ENCODE measurements at regions not wholly inside any gene's neighbourhood (a gene's known extent, or its start where the extent isn't known, plus 50 kb on each side); places are given as distances from the start of the nearest gene placed in this dataset.
"Not testable (repeated sequence)": the region's sequence is repeated elsewhere in the genome, so short reads cannot be mapped to it uniquely, and the experiment has no call there.

GRCh38 chr2:226327830-226328229 lies 471.8 kb downstream of the IRS1 start:
- no peak for DNase-seq (ENCODE audit: low read depth)

GRCh38 chr2:226325526-226325925 lies 474.1 kb downstream of the IRS1 start:
- DNase-seq (ENCODE audit: low read depth): no peak

GRCh38 chr2:226320076-226320948 lies 479.3 kb downstream of the IRS1 start:
- DNase-seq (ENCODE audit: low read depth): no peak

- no peak for DNase-seq (ENCODE audit: low read depth)
These were observed 481.6 kb downstream of the IRS1 start for GRCh38 chr2:226317970-226318369.

DNA sequence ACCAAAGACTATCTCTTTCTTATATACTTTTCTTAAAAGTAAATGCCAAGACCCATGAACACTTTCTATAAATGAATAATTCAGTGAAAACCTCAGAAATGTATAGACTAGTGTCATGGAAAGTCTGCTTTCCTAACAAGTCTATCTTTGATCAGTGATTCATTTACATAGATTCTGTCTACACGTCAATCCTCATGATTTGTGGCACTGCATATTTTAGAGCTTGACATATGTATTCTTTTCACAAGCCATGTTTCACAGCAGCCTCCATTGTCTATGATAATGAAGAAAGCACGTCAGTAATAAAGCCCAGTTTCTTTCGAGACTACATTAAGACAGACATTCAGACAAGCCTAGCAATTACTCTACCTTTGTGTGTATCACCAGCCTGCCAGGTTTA lies 486.6 kb downstream of the IRS1 start:
- no peak for DNase-seq (ENCODE audit: low read depth)

GRCh38 chr2:226312155-226312554 lies 487.5 kb downstream of the IRS1 start:
- DNase-seq (ENCODE audit: low read depth): no peak

GRCh38 chr2:226310146-226310545 lies 489.5 kb downstream of the IRS1 start:
- no peak for DNase-seq (ENCODE audit: low read depth)

DNA sequence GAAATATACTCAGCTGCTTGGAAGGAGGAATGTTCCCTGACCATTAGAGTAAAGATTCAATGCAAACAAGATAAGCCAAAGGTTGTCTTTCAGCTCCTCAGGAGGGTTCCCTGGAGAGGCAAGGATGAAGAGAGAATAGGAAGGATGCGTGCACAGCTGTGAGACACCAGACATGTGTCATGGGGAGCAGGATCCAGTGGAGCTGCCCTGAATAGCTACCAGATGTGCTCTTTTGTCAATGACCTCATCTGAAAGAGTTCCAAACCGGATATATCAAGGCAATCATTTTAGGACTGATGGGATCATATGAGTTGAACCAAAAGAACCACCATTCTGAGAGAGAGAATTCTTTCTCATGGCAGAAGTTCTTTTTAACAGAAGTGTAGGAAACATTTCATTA lies 490.6 kb downstream of the IRS1 start:
- no peak for DNase-seq (ENCODE audit: low read depth)

GRCh38 chr2:226308323-226308680 lies 491.3 kb downstream of the IRS1 start:
- DNase-seq (ENCODE audit: low read depth): no peak

DNA sequence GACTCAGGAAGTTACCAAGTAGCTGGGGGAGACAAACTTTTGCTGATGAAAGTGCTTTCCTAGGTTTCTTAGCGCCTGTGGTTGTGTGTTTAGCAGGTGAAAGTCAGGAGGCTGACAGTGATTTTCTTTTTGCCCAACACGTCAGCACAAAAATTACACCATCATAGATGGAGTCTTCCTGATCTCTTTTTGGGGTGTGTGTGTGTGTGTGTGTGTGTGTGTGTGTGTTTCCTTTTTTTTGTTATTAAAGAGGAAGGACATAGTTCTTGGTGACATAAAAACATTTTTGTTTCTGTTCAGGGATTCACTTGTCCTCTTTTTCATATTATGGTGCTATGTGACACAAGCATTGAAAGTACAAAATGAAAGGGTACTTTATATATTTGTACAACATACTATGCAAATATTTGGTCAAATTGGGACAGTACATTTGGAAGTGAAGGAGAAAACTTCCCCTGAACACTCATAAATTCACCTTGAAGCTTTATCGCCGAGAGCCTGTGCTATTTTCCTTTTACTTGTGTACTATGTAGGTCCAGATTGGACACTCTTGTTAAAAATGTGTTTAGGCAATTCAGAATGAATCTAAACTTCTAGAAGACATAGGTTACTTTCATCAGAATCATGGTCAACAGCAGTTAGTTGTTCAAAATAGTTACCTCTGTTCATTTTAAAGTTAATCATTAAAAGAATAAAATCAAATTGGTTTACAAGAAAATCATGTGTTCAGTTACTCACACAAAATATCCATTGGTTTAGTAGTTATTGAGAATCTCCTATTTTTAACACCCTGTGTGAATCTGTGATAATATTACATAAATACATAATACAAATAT lies 491.9 kb downstream of the IRS1 start:
- no peak for DNase-seq (ENCODE audit: low read depth)

DNA sequence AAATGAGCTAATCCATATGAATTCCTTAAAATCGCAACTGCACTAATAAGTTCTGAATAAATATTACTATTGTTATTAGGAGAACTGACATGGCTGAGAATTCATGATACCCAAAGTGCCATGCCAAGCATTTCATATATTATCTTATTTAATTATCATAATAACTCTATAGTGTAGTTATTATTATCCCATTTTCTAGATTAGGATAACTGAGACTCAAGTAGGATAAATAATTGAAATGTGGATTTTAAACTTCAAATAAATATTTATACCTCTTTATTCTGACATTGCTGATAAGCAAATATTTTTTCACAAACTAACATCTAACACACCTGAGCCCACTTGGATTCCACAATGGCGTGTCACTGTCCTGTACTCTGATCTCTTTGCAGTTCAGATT lies 492.7 kb downstream of the IRS1 start:
- no peak for DNase-seq (ENCODE audit: low read depth)

DNA sequence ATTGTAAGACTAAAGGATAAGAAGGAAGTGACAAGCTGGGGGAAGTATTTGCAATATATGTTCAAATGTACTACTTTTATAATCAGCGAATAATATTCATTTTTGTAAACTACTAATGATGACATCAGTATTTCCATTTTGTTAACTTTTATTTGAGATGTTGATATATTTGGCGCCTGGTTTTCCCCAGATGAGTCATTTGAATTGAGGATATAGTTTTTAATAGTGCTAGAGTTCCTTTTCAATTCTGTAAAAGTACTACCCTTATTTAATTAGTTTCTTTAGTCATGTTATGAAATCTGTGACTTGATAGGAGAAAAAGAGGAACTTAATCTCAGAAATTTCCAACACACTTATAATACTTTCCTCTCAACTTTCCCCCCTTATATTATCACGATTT lies 495.3 kb downstream of the IRS1 start:
- no peak for DNase-seq (ENCODE audit: low read depth)

GRCh38 chr2:226303707-226304106 lies 495.9 kb downstream of the IRS1 start:
- DNase-seq (ENCODE audit: low read depth): no peak

- DNase-seq (ENCODE audit: low read depth): no peak
These were observed 499.3 kb downstream of the IRS1 start for GRCh38 chr2:226300196-226300886.

DNA sequence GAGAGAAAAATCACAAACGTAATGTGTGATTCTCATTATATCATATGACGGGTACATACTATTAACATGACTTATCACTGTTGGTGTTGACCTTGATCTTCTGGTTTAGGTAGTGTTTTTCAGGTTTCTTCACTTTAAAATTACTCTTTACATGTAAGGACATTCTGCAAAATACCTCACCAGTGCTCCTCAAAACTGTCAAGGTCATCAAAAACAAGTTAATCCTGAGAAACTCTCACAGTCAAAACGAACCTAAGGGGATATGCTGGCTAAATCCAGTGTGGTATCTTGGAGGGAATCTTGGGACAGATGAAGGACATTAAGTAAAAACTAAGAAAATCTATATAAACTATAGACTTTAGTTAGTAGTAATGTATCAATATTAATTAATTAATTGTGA lies 499.8 kb downstream of the IRS1 start:
- no peak for DNase-seq (ENCODE audit: low read depth)

DNA sequence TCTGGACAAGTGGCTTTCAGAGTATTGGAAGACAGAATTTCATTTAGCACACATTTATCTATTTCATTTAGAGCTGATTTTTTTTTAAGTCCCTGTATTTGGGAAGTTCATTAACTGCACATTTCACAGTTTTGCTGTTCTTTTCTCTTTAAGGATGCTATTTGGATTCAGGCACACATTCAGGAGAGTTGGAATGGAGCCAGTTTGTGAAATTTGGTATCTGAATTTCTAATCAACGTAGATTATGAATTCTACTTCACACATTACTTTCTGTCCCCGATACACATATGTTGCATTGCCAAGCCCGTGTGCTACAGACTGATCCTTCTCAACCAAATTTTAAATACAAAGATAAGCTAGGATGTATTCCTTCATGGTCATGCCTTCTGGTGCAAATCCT lies 503.9 kb downstream of the IRS1 start:
- DNase-seq (ENCODE audit: low read depth): no peak

DNA sequence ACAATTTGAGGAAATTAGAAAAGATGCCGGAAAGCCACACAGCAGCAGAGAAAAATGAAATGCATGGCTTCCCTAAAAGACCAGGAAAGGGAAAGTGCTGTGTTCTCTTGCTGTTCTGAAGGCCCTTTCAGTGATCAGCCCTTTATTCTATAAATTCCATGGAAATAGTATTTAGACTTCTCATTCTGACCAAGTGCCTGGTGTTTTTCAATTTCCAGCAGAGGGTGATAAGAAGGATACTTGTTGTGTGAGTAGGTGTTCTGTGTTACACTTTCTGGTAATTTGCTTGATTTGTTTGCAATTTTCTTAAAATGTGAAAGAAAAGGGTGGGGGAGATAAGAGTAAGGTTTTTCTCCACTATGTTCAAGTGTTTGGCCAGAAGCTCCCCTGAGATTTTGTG lies 504.5 kb downstream of the IRS1 start:
- DNase-seq (ENCODE audit: low read depth): no peak

GRCh38 chr2:226291281-226291680 lies 508.3 kb downstream of the IRS1 start:
- DNase-seq (ENCODE audit: low read depth): not testable (repeated sequence)

DNA sequence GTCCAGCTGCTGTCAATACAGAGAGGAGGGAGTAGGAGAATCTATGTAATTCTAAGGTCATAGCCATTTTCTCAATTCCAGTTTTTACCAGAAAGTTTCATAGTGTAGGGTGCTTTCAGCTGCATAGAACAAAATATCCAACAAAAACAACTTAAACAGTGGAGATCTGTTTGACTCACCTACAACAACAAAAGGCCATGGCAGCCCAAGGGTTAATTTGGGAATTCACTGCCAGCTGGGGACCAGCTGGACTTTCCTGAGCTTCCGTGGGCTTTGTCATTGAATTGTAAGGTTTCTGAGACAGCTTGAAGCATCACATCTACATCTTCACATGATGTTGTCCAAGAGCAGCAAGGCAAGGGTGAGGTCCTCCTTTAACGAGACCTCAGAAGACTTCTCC lies 512.7 kb downstream of the IRS1 start:
- no peak for DNase-seq (ENCODE audit: low read depth)

DNA sequence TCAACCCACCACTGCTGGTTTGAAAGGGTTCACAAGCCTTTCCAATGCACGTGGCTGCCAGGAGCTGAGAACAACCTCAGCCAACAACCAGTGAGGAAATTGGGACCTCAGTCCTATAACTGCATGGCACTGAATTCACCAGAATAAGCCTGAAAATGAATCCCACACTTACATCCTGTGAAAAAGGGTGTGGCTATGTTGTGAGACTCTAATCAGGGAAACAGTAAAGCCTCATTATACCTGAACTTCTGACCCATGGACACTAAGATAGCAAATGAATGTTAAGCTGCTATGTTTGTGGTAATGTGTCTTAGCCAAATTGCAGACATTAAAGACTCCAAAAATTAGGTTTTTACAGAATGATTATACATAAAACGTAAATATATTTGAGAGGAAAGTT lies 515.8 kb downstream of the IRS1 start:
- no peak for DNase-seq (ENCODE audit: low read depth)

DNA sequence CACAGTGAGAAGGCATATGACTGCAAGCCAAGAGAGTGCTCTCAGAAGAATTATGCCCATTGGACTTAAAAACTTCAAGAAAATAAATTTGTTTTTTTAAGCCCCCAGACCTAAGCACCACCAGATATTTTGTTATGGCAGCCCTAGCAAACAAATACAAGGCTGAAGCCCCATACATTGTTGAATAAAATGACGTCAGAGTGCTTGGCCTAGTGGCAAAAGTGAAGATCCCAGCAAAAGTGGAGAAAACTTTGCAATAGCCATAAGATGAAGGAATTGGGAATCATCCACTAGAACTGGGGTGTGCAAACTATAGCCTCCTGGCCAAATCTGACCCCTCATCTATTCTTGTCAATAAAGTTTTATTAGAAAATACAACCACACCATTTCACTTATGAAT lies 517.5 kb downstream of the IRS1 start:
- DNase-seq (ENCODE audit: low read depth): no peak

GRCh38 chr2:226280136-226280535 lies 519.5 kb downstream of the IRS1 start:
- DNase-seq (ENCODE audit: low read depth): not testable (repeated sequence)

GRCh38 chr2:226275215-226275614 lies 524.4 kb downstream of the IRS1 start:
- DNase-seq (ENCODE audit: low read depth): no peak
